ENCODE measurements at regions not wholly inside any gene's neighbourhood (a gene's known extent, or its start where the extent isn't known, plus 50 kb on each side); places are given as distances from the start of the nearest gene placed in this dataset.

GRCh38 chr14:61977217-61977616, 215.0 kb downstream of the SNAPC1 start:
- TF ChIP-seq CTCF (IDR thresholded peaks at IDR 0.05; ENCODE audit: low read depth, low read length) = no peak
- H3K4me3 ChIP-seq (ENCODE audit: low read depth, low read length) = no peak overlapping the region

GRCh38 chr14:61988240-61988639, 226.0 kb downstream of the SNAPC1 start:
- no peak overlapping the region for H3K4me3 ChIP-seq (ENCODE audit: low read depth, low read length)
- no peak for TF ChIP-seq CTCF (IDR thresholded peaks at IDR 0.05; ENCODE audit: low read depth, low read length)

GRCh38 chr14:61992139-61992538, 229.9 kb downstream of the SNAPC1 start:
- no peak for TF ChIP-seq CTCF (IDR thresholded peaks at IDR 0.05; ENCODE audit: low read depth, low read length)

GRCh38 chr14:61992926-61993325, 230.7 kb downstream of the SNAPC1 start:
- no peak for TF ChIP-seq CTCF (IDR thresholded peaks at IDR 0.05; ENCODE audit: low read depth, low read length)
- no peak overlapping the region for H3K4me3 ChIP-seq (ENCODE audit: low read depth, low read length)

More at GRCh38 chr14:61992139-61992538, 229.9 kb downstream of the SNAPC1 start:
- no peak overlapping the region for H3K4me3 ChIP-seq (ENCODE audit: low read depth, low read length)

- TF ChIP-seq CTCF (IDR thresholded peaks at IDR 0.05; ENCODE audit: low read depth, low read length) = no peak
These were observed 232.4 kb downstream of the SNAPC1 start for GRCh38 chr14:61994589-61994988.

GRCh38 chr14:61996753-61997152, 234.5 kb downstream of the SNAPC1 start:
- no peak for TF ChIP-seq CTCF (IDR thresholded peaks at IDR 0.05; ENCODE audit: low read depth, low read length)
- no peak overlapping the region for H3K4me3 ChIP-seq (ENCODE audit: low read depth, low read length)

More at GRCh38 chr14:61994589-61994988, 232.4 kb downstream of the SNAPC1 start:
- no peak overlapping the region for H3K4me3 ChIP-seq (ENCODE audit: low read depth, low read length)

GRCh38 chr14:61997161-61997560, 234.9 kb downstream of the SNAPC1 start:
- no peak overlapping the region for H3K4me3 ChIP-seq (ENCODE audit: low read depth, low read length)
- no peak for TF ChIP-seq CTCF (IDR thresholded peaks at IDR 0.05; ENCODE audit: low read depth, low read length)
